ENCODE measurements at regions not wholly inside any gene's neighbourhood (a gene's known extent, or its start where the extent isn't known, plus 50 kb on each side); places are given as distances from the start of the nearest gene placed in this dataset.
"Not testable (repeated sequence)": the region's sequence is repeated elsewhere in the genome, so short reads cannot be mapped to it uniquely, and the experiment has no call there.

GRCh38 chr12:105454688-105455087, 124.2 kb downstream of the C12orf75 start:
- in situ Hi-C loops (cut with MboI; ENCODE audit: low sequenced_read_pairs) = no loop called here

GRCh38 chr12:105455261-105455660, 124.8 kb downstream of the C12orf75 start:
- in situ Hi-C loops (cut with MboI; ENCODE audit: low sequenced_read_pairs) = no loop called here

- in situ Hi-C loops (cut with MboI; ENCODE audit: low sequenced_read_pairs) = no loop called here
Observed at GRCh38 chr12:105457026-105457425, 126.5 kb downstream of the C12orf75 start.

GRCh38 chr12:105459760-105460330, 129.4 kb downstream of the C12orf75 start:
- in situ Hi-C loops (cut with MboI; ENCODE audit: low sequenced_read_pairs) = no loop called here

GRCh38 chr12:105461271-105461943, 130.9 kb downstream of the C12orf75 start:
- in situ Hi-C loops (cut with MboI; ENCODE audit: low sequenced_read_pairs) = no loop called here

GRCh38 chr12:105461944-105462762, 131.7 kb downstream of the C12orf75 start:
- in situ Hi-C loops (cut with MboI; ENCODE audit: low sequenced_read_pairs) = no loop called here

GRCh38 chr12:105462831-105463230, 132.3 kb downstream of the C12orf75 start:
- in situ Hi-C loops (cut with MboI; ENCODE audit: low sequenced_read_pairs) = no loop called here

GRCh38 chr12:105464406-105464805, 133.9 kb downstream of the C12orf75 start:
- in situ Hi-C loops (cut with MboI; ENCODE audit: low sequenced_read_pairs) = no loop called here

- in situ Hi-C loops (cut with MboI; ENCODE audit: low sequenced_read_pairs) = no loop called here
Observed at GRCh38 chr12:105466231-105466900, 135.9 kb downstream of the C12orf75 start.

GRCh38 chr12:105466901-105467598, 136.6 kb downstream of the C12orf75 start:
- in situ Hi-C loops (cut with MboI; ENCODE audit: low sequenced_read_pairs) = no loop called here

GRCh38 chr12:105467710-105468366, 137.3 kb downstream of the C12orf75 start:
- in situ Hi-C loops (cut with MboI; ENCODE audit: low sequenced_read_pairs) = no loop called here

GRCh38 chr12:105468464-105468863, 138.0 kb downstream of the C12orf75 start:
- in situ Hi-C loops (cut with MboI; ENCODE audit: low sequenced_read_pairs) = no loop called here

- in situ Hi-C loops (cut with MboI; ENCODE audit: low sequenced_read_pairs) = no loop called here
Observed at GRCh38 chr12:105469211-105469610, 138.7 kb downstream of the C12orf75 start.

- in situ Hi-C loops (cut with MboI; ENCODE audit: low sequenced_read_pairs) = no loop called here
Observed at GRCh38 chr12:105469701-105470100, 139.2 kb downstream of the C12orf75 start.

- in situ Hi-C loops (cut with MboI; ENCODE audit: low sequenced_read_pairs) = no loop called here
Observed at GRCh38 chr12:105470102-105470501, 139.6 kb downstream of the C12orf75 start.

- in situ Hi-C loops (cut with MboI; ENCODE audit: low sequenced_read_pairs) = no loop called here
Observed at GRCh38 chr12:105470601-105471000, 140.1 kb downstream of the C12orf75 start.

GRCh38 chr12:105474672-105475071, 144.2 kb downstream of the C12orf75 start:
- in situ Hi-C loops (cut with MboI; ENCODE audit: low sequenced_read_pairs) = no loop called here

- in situ Hi-C loops (cut with MboI; ENCODE audit: low sequenced_read_pairs) = no loop called here
Observed at GRCh38 chr12:105476616-105477015, 146.1 kb downstream of the C12orf75 start.

GRCh38 chr12:105477873-105478272, 147.4 kb downstream of the C12orf75 start:
- in situ Hi-C loops (cut with MboI; ENCODE audit: low sequenced_read_pairs) = no loop called here

- in situ Hi-C loops (cut with MboI; ENCODE audit: low sequenced_read_pairs) = not testable (repeated sequence)
Observed at GRCh38 chr12:105478788-105479187, 148.3 kb downstream of the C12orf75 start.

Data from HL-60/S4 treated with phorbol 12-myristate 13-acetate at 8.2 ng/mL for 4 days and 3 days (cell line).